Stimulated activated CD8-positive, alpha-beta memory T cell treated with anti-CD3 and anti-CD28 coated beads, Interleukin-2, amount 100 ng/mL, for 48 hours (primary cell): ENCODE measurements at regions not wholly inside any gene's neighbourhood (a gene's known extent, or its start where the extent isn't known, plus 50 kb on each side); places are given as distances from the start of the nearest gene placed in this dataset.

Source experiments
- DNase-seq, 2 donors: peaks; one replicate each; pipeline ENCODE4 v3.0.0-alpha.2; 2020; ENCODE audit warnings: low read depth in 2 of 2

GRCh38 chr13:58048670-58049069 is 417.1 kb downstream of the PCDH17 start:
- no peak for DNase-seq

DNA sequence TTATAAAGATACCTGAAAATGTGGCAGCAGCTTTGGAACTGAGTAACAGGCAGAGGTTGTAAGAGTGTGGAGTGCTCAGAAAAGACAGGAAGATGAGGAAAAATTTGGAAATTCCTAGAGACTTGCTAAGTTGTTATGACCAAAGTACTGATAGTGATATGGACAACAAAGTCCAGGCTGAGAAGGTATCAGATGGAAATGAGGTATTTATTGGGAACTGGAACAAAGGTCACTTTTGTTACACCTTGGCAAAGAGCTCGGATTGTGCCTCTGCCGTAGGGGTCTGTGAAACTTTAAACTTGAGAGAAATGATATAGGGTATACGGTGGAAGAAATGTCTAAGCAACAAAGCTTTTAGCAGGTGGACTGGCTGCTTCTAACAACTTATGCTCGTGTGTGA is 419.9 kb downstream of the PCDH17 start:
- DNase-seq, result no peak

DNA sequence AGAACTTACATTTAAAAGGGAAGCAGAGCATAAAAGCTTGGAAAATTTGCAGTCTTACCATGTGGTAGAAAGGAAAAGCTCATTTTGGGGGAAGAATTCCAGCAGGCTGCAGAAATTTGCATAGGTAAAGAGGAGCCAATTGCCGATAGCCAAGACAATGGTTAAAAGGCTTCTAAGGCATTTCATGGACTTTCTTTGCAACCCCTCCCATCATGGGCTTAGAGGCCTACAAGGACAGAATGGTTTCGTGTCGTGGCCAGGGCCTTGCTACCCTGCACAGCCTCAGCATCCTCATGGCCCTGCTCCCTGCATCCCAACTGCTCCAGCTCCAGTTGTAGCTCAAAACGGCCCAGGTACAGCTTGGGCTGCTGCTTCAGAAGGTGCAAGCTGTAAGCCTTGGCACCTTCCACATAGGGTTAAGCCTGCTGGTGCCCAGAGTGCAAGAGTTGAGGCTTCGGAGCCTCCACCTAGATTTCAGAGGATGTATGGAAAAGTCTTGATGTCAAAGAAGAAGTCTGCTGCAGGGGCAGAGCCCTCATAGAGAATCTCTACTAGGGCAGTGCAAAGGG is 420.3 kb downstream of the PCDH17 start:
- no peak for DNase-seq

DNA sequence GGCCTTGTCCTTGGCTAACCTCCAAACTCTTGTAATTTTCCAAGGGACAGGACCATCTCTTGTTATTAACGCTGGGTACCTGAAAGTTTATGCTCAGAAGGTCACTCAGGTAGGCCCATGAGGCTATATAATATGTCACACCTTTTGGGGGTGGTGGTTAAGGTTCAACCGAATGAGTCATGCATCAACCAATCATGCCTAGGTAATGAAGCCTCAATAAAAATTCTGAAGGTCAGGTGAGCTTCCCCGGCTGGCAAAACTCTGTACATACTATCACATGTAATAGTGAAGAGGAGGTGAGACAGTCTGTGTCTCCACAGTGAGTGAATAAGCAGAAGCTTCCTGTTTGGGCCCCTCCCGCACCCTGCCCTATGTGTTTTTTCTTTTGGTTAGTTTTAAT is 424.9 kb downstream of the PCDH17 start:
- no peak for DNase-seq

DNA sequence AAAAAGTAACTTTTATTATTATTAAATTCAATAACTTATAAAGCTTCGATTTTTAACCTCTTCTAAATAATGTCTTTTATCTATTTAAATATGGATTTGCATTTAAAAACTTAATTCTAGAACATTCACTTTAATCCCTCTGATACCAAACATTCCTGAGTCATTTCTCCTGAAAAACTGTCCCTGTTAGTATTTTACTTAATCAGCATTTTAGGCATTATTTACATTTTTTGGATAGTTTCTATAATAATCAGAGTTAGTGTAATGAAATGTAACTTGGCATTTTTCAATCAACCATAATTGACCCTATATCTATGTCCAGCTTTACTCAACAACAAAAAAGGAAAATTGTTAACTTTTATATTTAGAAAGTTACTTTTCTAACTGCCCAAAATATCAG is 428.1 kb downstream of the PCDH17 start:
- DNase-seq, result no peak

DNA sequence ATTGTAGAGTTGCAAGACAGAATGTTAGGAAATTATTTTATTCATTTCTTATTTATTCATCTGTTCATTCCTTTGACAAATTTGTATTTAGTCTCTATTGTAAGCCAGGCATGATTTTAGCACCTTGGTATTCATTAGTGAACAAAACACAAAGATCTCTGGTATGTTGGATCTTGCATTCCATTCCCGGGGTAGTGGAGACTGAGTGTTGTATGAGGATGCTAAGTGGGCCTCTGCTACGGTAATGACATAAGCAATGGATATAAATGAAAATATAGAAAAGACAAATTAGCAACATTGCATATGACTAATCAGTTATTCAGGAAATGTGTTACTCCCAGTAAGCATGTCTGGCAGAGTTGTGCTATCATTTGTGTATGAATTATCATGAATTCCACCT is 449.3 kb downstream of the PCDH17 start:
- DNase-seq, result no peak

GRCh38 chr13:58081301-58081820 is 449.8 kb downstream of the PCDH17 start:
- no peak for DNase-seq

- DNase-seq, result no peak
These were observed 451.5 kb downstream of the PCDH17 start for GRCh38 chr13:58083064-58083463.

GRCh38 chr13:58085274-58085673 is 453.7 kb downstream of the PCDH17 start:
- DNase-seq, result no peak

DNA sequence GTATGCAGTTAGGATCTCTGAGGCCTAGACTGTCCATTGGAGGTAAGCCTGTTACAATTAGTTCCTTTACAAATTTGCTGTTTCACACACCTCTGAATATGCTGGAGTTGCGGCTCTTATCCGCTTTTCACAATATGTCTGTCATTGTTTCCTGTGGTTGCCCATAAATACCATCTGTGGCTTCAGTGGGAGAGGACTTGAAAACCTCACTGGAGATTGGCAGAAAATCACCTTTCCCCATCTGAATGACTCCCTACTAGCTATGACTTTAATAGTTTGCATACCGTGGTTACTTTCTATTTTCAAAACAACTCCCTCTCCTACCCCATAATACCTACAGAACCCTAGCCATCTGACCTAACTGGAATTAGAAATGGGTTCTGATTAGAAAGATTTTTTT is 454.3 kb downstream of the PCDH17 start:
- no peak for DNase-seq

- DNase-seq, result no peak
These were observed 456.0 kb downstream of the PCDH17 start for GRCh38 chr13:58087566-58087965.

DNA sequence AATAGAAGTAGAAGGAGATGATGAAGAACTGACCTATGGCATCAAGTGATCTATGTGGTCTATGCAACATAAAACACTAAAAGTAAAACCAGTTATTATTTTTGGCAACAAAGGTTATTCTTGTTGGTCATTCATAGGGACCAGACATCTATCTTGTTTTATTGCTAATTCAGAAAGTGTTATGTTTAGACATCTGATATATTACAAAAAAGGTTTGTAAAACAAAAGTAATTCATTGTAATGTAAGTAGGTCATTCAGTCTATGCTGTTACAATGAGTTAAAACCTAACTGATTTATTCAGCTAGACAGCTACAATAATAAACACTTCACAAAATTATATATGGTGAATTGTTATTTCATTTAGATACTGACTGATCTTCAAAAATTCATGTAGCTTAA is 461.9 kb downstream of the PCDH17 start:
- DNase-seq, result no peak

GRCh38 chr13:58097831-58098230 is 466.3 kb downstream of the PCDH17 start:
- DNase-seq, result no peak

GRCh38 chr13:58119351-58119750 is 487.8 kb downstream of the PCDH17 start:
- DNase-seq, result no peak

- DNase-seq, result no peak
These were observed 488.3 kb downstream of the PCDH17 start for GRCh38 chr13:58119804-58120203.

- DNase-seq, result no peak
These were observed 495.0 kb downstream of the PCDH17 start for GRCh38 chr13:58126496-58126895.

DNA sequence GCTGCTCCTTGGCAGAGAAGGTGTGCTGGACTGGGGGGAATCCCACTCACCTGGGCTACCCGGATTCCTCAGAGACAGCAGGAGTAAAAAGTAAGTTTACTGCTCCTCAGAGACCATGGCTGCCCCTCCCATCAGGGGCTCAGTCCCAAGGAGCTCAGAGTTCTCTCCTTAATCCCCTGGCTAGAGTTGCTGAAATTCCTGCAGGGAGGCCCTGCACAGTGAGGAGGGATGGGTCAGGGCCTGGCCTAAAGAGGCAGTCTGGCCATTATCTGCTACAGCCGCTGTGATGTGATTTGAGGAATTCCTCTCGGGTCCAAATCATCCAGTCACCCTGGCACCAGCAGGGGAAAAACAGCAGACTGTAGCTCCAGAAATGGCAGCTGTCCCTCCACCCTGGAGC is 502.5 kb downstream of the PCDH17 start:
- DNase-seq, result no peak

GRCh38 chr13:58134525-58134924 is 503.0 kb downstream of the PCDH17 start:
- no peak for DNase-seq

GRCh38 chr13:58142952-58143351 is 511.4 kb downstream of the PCDH17 start:
- DNase-seq, result no peak

- DNase-seq, result no peak
These were observed 513.1 kb downstream of the PCDH17 start for GRCh38 chr13:58144616-58145015.

GRCh38 chr13:58151452-58151851 is 519.9 kb downstream of the PCDH17 start:
- DNase-seq, result no peak

GRCh38 chr13:58160980-58161379 is 529.4 kb downstream of the PCDH17 start:
- DNase-seq, result no peak

- DNase-seq, result no peak
These were observed 534.1 kb downstream of the PCDH17 start for GRCh38 chr13:58165617-58166016.

GRCh38 chr13:58181111-58181510 is 549.6 kb downstream of the PCDH17 start:
- no peak for DNase-seq
